Thyroid gland (tissue), 4 donors: ENCODE measurements at regions not wholly inside any gene's neighbourhood (a gene's known extent, or its start where the extent isn't known, plus 50 kb on each side); places are given as distances from the start of the nearest gene placed in this dataset.

ENCODE experiments used
- POLR2A ChIP-seq, 2 donors: fragments of 450-650 bp; IDR thresholded peaks; one replicate each; pipeline ENCODE4 v1.6.1; 2017; ENCODE audit warnings: antibody characterized with exemption in 2 of 2, mild to moderate bottlenecking in 2 of 2, moderate library complexity in 1 of 2
- TF ChIP-seq, protein P1 (sequence below), 6 experiments: fragments of 200-600 bp in 3 of 6; fragments of 450-650 bp in 3 of 6; sonication (generic) in 3 of 6; IDR thresholded peaks; one replicate each; pipeline ENCODE4 v1.5.1; 2016 to 2019; ENCODE audit warnings: antibody characterized with exemption in 6 of 6, mild to moderate bottlenecking in 2 of 6, inconsistent platforms in 1 of 6, moderate library complexity in 1 of 6

- TF ChIP-seq, protein P1, sequence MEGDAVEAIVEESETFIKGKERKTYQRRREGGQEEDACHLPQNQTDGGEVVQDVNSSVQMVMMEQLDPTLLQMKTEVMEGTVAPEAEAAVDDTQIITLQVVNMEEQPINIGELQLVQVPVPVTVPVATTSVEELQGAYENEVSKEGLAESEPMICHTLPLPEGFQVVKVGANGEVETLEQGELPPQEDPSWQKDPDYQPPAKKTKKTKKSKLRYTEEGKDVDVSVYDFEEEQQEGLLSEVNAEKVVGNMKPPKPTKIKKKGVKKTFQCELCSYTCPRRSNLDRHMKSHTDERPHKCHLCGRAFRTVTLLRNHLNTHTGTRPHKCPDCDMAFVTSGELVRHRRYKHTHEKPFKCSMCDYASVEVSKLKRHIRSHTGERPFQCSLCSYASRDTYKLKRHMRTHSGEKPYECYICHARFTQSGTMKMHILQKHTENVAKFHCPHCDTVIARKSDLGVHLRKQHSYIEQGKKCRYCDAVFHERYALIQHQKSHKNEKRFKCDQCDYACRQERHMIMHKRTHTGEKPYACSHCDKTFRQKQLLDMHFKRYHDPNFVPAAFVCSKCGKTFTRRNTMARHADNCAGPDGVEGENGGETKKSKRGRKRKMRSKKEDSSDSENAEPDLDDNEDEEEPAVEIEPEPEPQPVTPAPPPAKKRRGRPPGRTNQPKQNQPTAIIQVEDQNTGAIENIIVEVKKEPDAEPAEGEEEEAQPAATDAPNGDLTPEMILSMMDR (IDR thresholded peaks at IDR 0.05) = no peak
- no peak for TF ChIP-seq POLR2A (IDR thresholded peaks at IDR 0.05)
Measured at GRCh38 chr10:91021901-91022300, 101.0 kb upstream of the ANKRD1 start.
